ENCODE measurements at regions not wholly inside any gene's neighbourhood (a gene's known extent, or its start where the extent isn't known, plus 50 kb on each side); places are given as distances from the start of the nearest gene placed in this dataset.

DNA sequence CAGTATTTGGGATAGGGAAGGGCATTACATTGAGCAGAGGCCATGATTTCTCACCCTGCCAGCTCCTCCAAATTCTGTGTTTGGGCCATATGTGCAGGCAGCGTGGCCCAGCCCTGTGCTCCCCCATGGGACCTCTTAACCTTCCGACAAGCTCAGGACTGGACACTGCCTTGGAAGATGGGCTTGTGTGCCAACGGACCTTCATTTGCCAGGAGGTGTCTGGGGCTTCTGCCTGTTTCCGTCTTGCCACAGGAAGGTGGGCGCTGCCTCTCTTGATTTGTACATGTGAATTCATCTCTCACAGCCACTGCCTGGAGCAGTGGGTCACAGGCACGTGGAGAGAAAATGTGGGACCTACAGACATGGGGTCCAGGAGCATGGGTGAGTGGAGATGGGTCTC, 272.6 kb downstream of the CCSER2 start:
- TF ChIP-seq TAF1 (IDR thresholded peaks at IDR 0.05; ENCODE audit: borderline replicate concordance, low read depth, low read length): no peak
- TF ChIP-seq POLR2A (IDR thresholded peaks at IDR 0.05; ENCODE audit: low read depth, low read length): no peak

Data from GM12892 (cell line).